Choroid plexus epithelial cell (primary cell): ENCODE measurements at regions not wholly inside any gene's neighbourhood (a gene's known extent, or its start where the extent isn't known, plus 50 kb on each side); places are given as distances from the start of the nearest gene placed in this dataset.

Source experiments
- DNase-seq: peaks from one replicate; pipeline ENCODE4 v3.0.0-alpha.2; 2010; ENCODE audit warnings: low read depth
- H3K4me3 ChIP-seq: 2 replicates; pipeline ENCODE4 v1.5.1; 2011; ENCODE audit warnings: low read depth, mild to moderate bottlenecking, control low read depth, low read length, moderate library complexity
- CTCF ChIP-seq: conservative IDR thresholded peaks from 2 replicates; pipeline ENCODE4 v1.5.1; 2011; ENCODE audit warnings: low read depth, mild to moderate bottlenecking, control low read depth, inconsistent platforms, low read length, moderate library complexity

GRCh38 chr4:56186808-56187523 is 200.3 kb downstream of the AASDH start:
- TF ChIP-seq CTCF, result no peak
- peak; percentile 4 for DNase-seq
- H3K4me3 ChIP-seq, result no peak overlapping the region

GRCh38 chr4:56185901-56186300 is 201.4 kb downstream of the AASDH start:
- no peak overlapping the region for H3K4me3 ChIP-seq
- TF ChIP-seq CTCF, result no peak
- no peak for DNase-seq

GRCh38 chr4:56184214-56184613 is 203.1 kb downstream of the AASDH start:
- DNase-seq, result no peak
- no peak for TF ChIP-seq CTCF
- no peak overlapping the region for H3K4me3 ChIP-seq

- no peak for DNase-seq
- TF ChIP-seq CTCF, result no peak
These were observed 203.8 kb downstream of the AASDH start for GRCh38 chr4:56183344-56183959.

GRCh38 chr4:56182356-56182755 is 204.9 kb downstream of the AASDH start:
- DNase-seq, result no peak
- no peak for TF ChIP-seq CTCF
- no peak overlapping the region for H3K4me3 ChIP-seq

More at GRCh38 chr4:56183344-56183959, 203.8 kb downstream of the AASDH start:
- H3K4me3 ChIP-seq, result no peak overlapping the region

DNA sequence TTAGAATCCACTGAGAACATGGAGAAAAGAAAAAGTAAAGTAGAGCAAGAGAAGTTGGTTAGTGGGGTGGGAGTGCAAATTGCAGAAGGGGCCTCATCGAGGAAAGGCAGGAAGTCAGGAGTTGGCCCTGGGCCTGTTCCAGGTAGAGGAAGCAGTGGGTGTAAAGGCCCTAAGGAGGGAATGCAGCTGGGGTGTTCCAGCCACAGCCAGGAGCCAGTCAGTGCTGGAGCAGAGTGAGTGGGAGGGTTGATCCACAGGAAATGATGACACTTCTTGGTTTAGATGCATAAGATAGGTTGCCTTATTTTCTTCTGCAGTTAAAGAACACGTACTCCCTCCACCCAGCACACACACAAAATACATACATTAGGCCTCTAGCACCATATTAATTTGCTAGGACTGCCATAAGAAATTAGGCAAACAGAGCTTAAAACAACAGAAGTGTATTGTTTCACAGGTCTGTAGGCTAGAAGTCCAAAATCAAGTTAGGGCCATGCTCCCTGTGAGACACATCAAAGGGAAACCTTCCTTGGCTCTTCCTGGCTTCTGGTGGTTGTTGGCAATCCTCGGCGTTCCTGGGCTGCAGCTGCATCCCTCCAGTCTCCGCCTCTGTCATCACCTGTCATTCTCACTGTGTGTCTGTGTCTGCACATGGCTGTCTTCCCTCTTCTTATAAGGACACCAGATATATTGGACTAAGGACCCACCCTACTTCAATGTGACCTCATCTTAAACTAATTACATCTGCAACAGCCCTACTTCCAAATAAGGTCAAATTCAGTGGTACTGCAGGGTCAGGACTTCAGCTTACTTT is 205.9 kb downstream of the AASDH start:
- H3K4me3 ChIP-seq, result no peak overlapping the region
- TF ChIP-seq CTCF, result no peak
- peak; percentile 60 for DNase-seq
